Smooth muscle cell (in vitro differentiated cells): ENCODE measurements at regions not wholly inside any gene's neighbourhood (a gene's known extent, or its start where the extent isn't known, plus 50 kb on each side); places are given as distances from the start of the nearest gene placed in this dataset.

Source experiments
- DNase-seq: peaks from one replicate; lab custom pipeline; 2025; ENCODE audit not compliant: unreplicated experiment; lab: John Stamatoyannopoulos, UW
- H2AFZ ChIP-seq: fragments of 200-600 bp; sonication (generic); 2 replicates; pipeline ENCODE4 v1.6.0; 2016; ENCODE audit warnings: antibody characterized with exemption, low read depth, mild to moderate bottlenecking
- H3F3A ChIP-seq: fragments of 200-600 bp; sonication (generic); 2 replicates; pipeline ENCODE4 v1.6.0; 2017; ENCODE audit warnings: antibody characterized with exemption, low read depth
- H3K27ac ChIP-seq: fragments of 200-600 bp; sonication (generic); 2 replicates; pipeline ENCODE4 v1.5.1; 2016; ENCODE audit warnings: low read depth, mild to moderate bottlenecking
- H3K27me3 ChIP-seq: fragments of 200-600 bp; sonication (generic); 2 replicates; pipeline ENCODE4 v1.6.1; 2016; ENCODE audit warnings: low read depth, mild to moderate bottlenecking
- H3K36me3 ChIP-seq: fragments of 200-600 bp; sonication (generic); 2 replicates; pipeline ENCODE4 v1.5.1; 2016; ENCODE audit warnings: low read depth
- H3K4me1 ChIP-seq: fragments of 200-600 bp; sonication (generic); 2 replicates; pipeline ENCODE4 v1.5.1; 2016; ENCODE audit warnings: low read depth
- H3K4me2 ChIP-seq: fragments of 200-600 bp; sonication (generic); 2 replicates; pipeline ENCODE4 v1.6.0; 2016; ENCODE audit warnings: mild to moderate bottlenecking
- H3K4me3 ChIP-seq: fragments of 200-600 bp; sonication (generic); 2 replicates; pipeline ENCODE4 v1.5.1; 2016; ENCODE audit warnings: mild to moderate bottlenecking
- H3K79me2 ChIP-seq: fragments of 200-600 bp; sonication (generic); 2 replicates; pipeline ENCODE4 v1.6.0; 2016; ENCODE audit warnings: low read depth, mild to moderate bottlenecking
- H3K9ac ChIP-seq: fragments of 200-600 bp; sonication (generic); 2 replicates; pipeline ENCODE4 v1.6.0; 2016; ENCODE audit warnings: low read depth
- H3K9me3 ChIP-seq: fragments of 200-600 bp; sonication (generic); replicated peaks from 2 replicates; pipeline ENCODE4 v1.5.1; 2016; ENCODE audit warnings: low read depth
- H4K20me1 ChIP-seq: fragments of 200-600 bp; sonication (generic); 2 replicates; pipeline ENCODE4 v1.6.0; 2016; ENCODE audit warnings: low read depth
- WGBS: methylation state at CpG from one replicate; pipeline ENCODE4 v1.1.7; 2016; ENCODE audit warnings: low lambda C conversion rate; 5-methylcytosine and 5-hydroxymethylcytosine counted together
- TF ChIP-seq, protein P1 (sequence below): fragments of 200-600 bp; sonication (generic); IDR thresholded peaks from 2 replicates; pipeline ENCODE4 v1.5.1; 2017; ENCODE audit warnings: borderline replicate concordance, mild to moderate bottlenecking, antibody characterized with exemption; ENCODE audit not compliant: insufficient read depth, poor library complexity, severe bottlenecking

- peaks cover 4% of the 10 kb centered on the region for H3K4me1 ChIP-seq
- TF ChIP-seq, protein P1, sequence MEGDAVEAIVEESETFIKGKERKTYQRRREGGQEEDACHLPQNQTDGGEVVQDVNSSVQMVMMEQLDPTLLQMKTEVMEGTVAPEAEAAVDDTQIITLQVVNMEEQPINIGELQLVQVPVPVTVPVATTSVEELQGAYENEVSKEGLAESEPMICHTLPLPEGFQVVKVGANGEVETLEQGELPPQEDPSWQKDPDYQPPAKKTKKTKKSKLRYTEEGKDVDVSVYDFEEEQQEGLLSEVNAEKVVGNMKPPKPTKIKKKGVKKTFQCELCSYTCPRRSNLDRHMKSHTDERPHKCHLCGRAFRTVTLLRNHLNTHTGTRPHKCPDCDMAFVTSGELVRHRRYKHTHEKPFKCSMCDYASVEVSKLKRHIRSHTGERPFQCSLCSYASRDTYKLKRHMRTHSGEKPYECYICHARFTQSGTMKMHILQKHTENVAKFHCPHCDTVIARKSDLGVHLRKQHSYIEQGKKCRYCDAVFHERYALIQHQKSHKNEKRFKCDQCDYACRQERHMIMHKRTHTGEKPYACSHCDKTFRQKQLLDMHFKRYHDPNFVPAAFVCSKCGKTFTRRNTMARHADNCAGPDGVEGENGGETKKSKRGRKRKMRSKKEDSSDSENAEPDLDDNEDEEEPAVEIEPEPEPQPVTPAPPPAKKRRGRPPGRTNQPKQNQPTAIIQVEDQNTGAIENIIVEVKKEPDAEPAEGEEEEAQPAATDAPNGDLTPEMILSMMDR = no peak
- no peaks in the 10 kb centered on the region for H3K79me2 ChIP-seq
- no peaks in the 10 kb centered on the region for H4K20me1 ChIP-seq
- H3K4me3 ChIP-seq = no peak overlapping the region
- H2AFZ ChIP-seq = no peak overlapping the region
- H3K27ac ChIP-seq = no peak overlapping the region
- H3K27me3 ChIP-seq = no peaks in the 10 kb centered on the region
- no peaks in the 10 kb centered on the region for H3K36me3 ChIP-seq
- no peak overlapping the region for H3K4me2 ChIP-seq
- no peaks in the 10 kb centered on the region for H3K9me3 ChIP-seq
- WGBS = 69% methylated on average over 2 of the region's 2 CpGs
- no peak overlapping the region for H3K9ac ChIP-seq
- no peaks in the 10 kb centered on the region for H3F3A ChIP-seq
- DNase-seq = no peak
Measured at GRCh38 chr1:115144176-115144575, 54.9 kb upstream of the TSPAN2 start.

GRCh38 chr1:115142616-115143015 is 53.3 kb upstream of the TSPAN2 start:
- 58% methylated on average over 3 of the region's 3 CpGs for WGBS
- H3K27me3 ChIP-seq = no peaks in the 10 kb centered on the region
- peaks cover 1% of the 10 kb centered on the region for H3K4me1 ChIP-seq
- DNase-seq = no peak
- no peak overlapping the region for H3K9ac ChIP-seq
- no peak overlapping the region for H3K4me2 ChIP-seq
- TF ChIP-seq, protein P1 = no peak
- H3F3A ChIP-seq = no peaks in the 10 kb centered on the region
- no peak overlapping the region for H3K4me3 ChIP-seq
- no peaks in the 10 kb centered on the region for H3K36me3 ChIP-seq
- no peaks in the 10 kb centered on the region for H3K9me3 ChIP-seq
- no peaks in the 10 kb centered on the region for H3K79me2 ChIP-seq
- no peaks in the 10 kb centered on the region for H4K20me1 ChIP-seq
- peak overlapping the region; percentile 15 for H2AFZ ChIP-seq
- no peak overlapping the region for H3K27ac ChIP-seq

DNA sequence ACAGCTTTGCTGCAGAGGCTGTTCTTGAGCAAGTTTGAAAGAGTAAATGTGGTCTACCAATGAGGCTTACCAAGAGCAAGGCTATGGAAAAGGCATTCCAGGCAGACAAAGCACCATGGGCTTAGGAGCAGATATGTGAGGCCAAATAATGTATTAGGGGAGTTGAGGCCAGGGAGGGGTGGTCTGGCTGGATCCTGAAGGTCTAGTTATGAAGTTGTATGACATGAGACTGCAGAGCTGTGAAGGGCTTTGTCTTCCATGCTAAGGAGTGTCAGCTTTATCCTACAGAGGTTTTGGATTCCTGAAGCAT is 51.8 kb upstream of the TSPAN2 start:
- no peaks in the 10 kb centered on the region for H3K27me3 ChIP-seq
- no peak overlapping the region for H3K27ac ChIP-seq
- H3K4me2 ChIP-seq = no peak overlapping the region
- DNase-seq = no peak
- H3F3A ChIP-seq = no peaks in the 10 kb centered on the region
- TF ChIP-seq, protein P1 = no peak
- H3K4me3 ChIP-seq = no peak overlapping the region
- H2AFZ ChIP-seq = no peak overlapping the region
- H3K9me3 ChIP-seq = no peaks in the 10 kb centered on the region
- no peaks in the 10 kb centered on the region for H3K36me3 ChIP-seq
- no peaks in the 10 kb centered on the region for H3K79me2 ChIP-seq
- H3K9ac ChIP-seq = no peak overlapping the region
- no peaks in the 10 kb centered on the region for H3K4me1 ChIP-seq
- no peaks in the 10 kb centered on the region for H4K20me1 ChIP-seq

DNA sequence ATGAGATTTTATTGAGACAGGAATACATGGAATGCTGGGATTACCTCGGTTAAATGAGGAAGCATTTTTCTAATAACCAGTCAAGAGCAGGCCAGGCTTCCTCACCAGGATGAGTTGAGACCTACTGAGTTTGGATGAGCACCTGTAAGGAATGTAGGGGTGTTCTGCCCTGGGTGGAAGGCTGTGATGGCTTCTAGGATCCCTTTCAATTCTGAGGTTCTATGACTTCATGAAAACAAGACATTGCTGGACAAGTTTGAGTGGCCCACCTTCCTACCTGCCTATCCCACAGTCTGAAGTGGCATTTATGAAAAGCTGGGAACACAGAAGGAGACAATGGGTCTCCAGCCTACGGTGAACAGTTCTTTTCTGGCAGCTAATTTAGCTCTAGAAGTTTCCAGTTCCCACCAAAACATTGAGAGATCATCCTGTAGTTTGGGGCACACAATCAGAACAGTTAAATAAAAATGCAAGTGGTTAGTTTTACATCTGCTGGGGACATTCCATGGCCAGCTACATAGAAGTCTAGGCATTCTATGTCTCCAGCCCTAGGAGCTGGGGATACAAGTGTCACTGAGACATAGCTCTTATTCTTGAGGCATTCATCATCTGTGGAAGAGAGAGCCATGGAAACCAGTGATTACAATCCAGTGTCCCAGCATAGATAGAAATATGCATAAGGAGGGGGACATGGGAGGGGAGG is 51.3 kb upstream of the TSPAN2 start:
- Histone ChIP-seq H3K9me3 (no peaks in the 10 kb centered on the region), H3K36me3 (no peaks in the 10 kb centered on the region), H3K27ac (no peak overlapping the region), H3K9ac (no peak overlapping the region), H2AFZ (no peak overlapping the region), H3K4me3 (no peak overlapping the region), H3F3A (no peaks in the 10 kb centered on the region), H3K4me1 (no peaks in the 10 kb centered on the region), H3K79me2 (no peaks in the 10 kb centered on the region), H3K4me2 (no peak overlapping the region), H4K20me1 (no peaks in the 10 kb centered on the region), H3K27me3 (no peaks in the 10 kb centered on the region)
- TF ChIP-seq, protein P1 = no peak
- WGBS = 96% methylated on average over 2 of the region's 2 CpGs
- DNase-seq = no peak
